Ovary (tissue), 3 donors: ENCODE measurements at regions not wholly inside any gene's neighbourhood (a gene's known extent, or its start where the extent isn't known, plus 50 kb on each side); places are given as distances from the start of the nearest gene placed in this dataset.

Experiments used
- EP300 ChIP-seq: sonication (generic); formaldehyde crosslinking; IDR thresholded peaks from one replicate; pipeline ENCODE4 v1.6.1; 2017; ENCODE audit warnings: antibody characterized with exemption
- POLR2A ChIP-seq: fragments of 450-650 bp; IDR thresholded peaks from one replicate; pipeline ENCODE4 v1.6.1; 2017; ENCODE audit warnings: antibody characterized with exemption, mild to moderate bottlenecking, moderate library complexity
- TF ChIP-seq, protein P1 (sequence below), 3 donors: fragments of 450-650 bp in 2 of 3; fragments of 200-600 bp in 1 of 3; IDR thresholded peaks; one replicate each; pipeline versions ENCODE4 v1.5.1 to v1.8.0; 2016 to 2022; ENCODE audit warnings: antibody characterized with exemption in 3 of 3, mild to moderate bottlenecking in 1 of 3
- donor health status: DM: no; HTN: no; CAD: no.

GRCh38 chr6:27669295-27669623 is 196.4 kb upstream of the ZNF184 start:
- TF ChIP-seq, protein P1, sequence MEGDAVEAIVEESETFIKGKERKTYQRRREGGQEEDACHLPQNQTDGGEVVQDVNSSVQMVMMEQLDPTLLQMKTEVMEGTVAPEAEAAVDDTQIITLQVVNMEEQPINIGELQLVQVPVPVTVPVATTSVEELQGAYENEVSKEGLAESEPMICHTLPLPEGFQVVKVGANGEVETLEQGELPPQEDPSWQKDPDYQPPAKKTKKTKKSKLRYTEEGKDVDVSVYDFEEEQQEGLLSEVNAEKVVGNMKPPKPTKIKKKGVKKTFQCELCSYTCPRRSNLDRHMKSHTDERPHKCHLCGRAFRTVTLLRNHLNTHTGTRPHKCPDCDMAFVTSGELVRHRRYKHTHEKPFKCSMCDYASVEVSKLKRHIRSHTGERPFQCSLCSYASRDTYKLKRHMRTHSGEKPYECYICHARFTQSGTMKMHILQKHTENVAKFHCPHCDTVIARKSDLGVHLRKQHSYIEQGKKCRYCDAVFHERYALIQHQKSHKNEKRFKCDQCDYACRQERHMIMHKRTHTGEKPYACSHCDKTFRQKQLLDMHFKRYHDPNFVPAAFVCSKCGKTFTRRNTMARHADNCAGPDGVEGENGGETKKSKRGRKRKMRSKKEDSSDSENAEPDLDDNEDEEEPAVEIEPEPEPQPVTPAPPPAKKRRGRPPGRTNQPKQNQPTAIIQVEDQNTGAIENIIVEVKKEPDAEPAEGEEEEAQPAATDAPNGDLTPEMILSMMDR (IDR thresholded peaks at IDR 0.05) = no peak
- no peak for TF ChIP-seq POLR2A
- no peak for TF ChIP-seq EP300
